GM18499 (cell line): ENCODE measurements at regions not wholly inside any gene's neighbourhood (a gene's known extent, or its start where the extent isn't known, plus 50 kb on each side); places are given as distances from the start of the nearest gene placed in this dataset.

Experiments
- ATAC-seq: cut with Tn5 transposase; IDR thresholded peaks from one replicate; pipeline ENCODE4 v1.9.1; 2021; ENCODE audit warnings: moderate number of reproducible peaks; ENCODE audit not compliant: insufficient read depth, unreplicated experiment

DNA sequence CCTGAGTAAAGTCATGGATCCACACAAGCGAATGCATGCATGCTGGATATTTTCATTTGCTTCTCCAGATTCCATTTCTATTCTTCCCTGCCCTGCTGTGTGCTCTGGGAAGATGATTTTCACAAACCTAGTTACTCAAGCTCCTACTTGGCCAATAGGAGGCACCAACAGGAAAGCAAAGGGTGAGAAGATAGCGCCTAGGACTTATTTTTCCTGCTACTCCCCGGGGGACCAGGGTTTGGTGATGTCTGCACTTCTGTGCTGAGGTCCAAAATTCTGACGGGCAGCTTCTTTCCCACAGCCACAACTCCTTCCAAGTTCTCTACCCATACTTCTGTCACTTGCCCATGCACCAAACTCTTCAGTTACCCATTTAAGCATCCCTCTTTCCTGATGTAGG lies 509.3 kb upstream of the TENM4 start:
- no peak for ATAC-seq

DNA sequence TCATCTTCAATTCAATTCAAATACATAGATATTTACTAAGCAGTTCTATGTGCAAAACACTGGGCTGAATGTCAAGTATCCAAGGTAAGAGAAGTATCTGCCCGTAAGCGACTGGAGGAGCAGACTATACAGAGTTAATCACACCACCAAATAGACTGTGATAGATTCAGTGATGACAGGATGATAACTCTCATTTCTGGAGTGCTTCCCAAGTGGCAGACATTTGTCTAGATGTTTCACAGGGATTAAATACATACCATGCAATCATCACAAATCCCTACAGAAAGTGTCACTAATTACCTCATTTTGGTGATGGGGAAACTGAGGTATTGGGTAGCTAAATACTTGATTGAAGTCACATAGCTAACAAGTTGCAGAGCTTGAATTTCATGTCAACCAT lies 508.7 kb upstream of the TENM4 start:
- no peak for ATAC-seq

DNA sequence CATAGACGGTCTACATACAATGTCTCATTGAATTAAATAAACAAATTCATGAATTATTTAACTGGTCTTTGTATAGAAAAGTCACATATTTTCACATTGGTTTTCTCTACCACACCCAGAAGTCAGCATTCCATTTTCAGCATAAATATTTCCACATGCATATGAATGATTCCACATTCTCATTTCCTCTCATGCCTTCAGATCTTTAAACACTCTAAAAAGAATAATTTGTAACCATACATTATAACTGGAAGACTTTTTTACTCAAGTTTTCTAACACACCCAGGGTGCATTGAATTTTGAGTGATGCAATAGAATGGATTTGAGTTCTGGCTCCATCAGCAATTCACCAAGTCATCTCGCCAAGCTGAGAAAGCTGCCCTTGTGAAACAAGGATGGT lies 501.8 kb upstream of the TENM4 start:
- no peak for ATAC-seq

DNA sequence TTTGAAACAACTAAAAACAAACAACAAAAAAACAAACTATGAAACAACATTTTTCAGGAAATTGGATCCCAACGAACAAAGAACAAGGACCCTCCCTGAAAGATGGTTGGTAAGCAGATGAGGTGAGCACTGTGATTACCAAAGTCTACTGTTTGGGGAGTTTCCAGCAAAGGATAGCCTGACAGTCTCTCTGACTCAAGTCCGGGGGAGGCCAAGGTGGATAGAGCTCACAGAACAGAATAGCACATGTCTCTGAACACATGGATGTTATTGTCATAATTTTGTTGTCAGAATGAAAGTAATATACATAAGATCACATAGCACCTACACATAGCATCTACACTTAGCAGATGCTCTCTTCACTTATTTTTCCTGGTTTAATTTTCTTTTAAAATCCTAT lies 501.3 kb upstream of the TENM4 start:
- no peak for ATAC-seq

DNA sequence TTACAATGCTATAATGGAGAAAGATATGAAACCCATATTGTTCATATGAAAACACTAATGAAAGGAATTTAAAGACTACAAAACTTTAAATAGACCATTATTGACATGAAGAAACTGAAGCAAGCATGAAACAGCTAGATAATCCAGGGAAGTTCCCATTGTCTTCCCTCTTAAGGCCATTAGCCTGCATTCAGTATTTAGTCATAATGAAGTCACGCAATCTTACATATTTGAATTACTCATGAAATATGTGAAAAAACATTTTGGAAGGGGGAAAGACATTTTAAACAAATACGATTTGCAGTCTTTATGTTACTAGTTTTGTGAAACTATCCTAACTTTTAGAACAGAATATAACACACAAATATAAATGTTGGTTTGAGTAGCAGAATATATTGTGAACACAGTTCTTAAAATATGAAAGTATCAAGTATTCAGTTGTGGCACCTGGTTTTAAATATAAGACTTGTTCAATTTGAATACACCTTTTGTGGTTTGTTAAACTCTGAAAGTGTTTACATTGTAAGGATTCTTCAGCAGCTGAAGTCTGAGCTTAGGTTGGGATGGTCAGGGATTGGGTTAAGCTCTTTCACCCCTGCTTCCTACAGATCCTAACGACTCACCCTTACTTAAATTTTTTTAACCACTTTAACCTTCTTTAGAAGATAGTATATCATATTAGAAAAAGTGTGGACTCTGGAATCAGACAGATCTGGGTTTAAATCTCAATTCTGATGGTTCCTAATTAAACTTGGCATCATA lies 500.3 kb upstream of the TENM4 start:
- no peak for ATAC-seq

DNA sequence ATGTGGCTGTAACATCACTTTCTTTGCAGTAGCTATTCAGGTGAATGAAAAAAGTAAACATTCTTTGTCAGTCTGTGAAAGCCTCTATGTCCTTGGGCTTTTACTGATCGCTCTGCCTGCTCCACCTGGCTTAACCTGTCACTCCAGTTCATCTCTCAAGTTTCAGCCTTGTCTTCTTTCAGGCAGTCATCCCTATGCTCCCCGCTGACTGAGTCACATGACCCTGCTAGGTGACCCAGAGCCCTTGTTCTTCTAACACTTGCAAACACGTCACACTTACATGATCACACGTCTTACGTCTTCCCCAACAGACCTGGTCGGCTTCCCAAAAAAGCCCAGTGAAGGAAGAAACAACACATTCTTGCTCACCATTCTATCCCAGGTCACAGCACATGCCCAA lies 499.3 kb upstream of the TENM4 start:
- ATAC-seq = no peak

DNA sequence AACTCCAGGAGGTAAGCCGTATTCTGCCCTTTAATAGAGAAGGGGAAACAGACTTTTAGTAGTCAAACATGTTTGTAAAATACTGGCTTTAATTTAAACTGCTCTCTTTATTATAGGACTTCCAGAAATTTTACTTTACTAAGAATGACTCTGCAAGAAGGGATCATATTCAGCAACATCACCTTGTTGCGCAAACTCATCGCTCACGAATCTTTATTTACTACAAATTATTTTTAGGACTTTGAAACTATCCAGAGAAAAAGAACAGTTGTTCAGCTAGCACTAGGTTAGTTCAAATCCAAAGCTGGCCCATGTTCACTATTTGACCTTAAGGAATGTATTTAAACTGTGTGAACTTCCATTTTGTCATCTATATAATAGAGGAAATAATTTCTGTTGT lies 498.3 kb upstream of the TENM4 start:
- ATAC-seq = no peak

DNA sequence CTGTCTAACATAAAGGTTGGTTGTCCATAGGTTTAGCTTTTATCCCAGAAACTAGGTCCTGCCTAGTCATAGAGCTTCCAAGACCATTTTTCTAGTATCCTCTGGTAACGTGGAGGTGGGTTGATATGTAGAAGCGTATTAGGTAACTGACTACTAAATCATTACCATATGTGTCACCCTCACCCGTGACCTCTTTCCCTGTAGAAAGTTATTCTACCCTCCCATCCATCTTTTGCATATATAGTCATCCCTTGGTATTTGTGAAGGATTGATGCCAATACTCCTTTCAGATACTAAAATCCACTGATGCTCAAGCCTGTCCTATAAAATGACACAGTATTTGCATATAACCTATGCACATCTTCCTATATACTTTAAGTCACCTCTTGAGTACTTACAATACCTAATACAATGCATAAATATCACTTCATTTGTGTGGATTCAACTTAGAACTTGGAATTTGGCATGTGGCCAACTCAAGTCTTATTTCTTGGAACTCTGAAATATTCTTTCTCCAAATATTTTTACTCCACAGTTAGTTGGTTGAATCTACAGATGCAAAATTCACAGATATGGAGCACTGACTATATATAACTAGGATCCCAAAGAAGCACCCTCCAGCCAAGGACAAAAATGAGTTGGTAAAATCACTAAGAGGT lies 497.0 kb upstream of the TENM4 start:
- ATAC-seq = no peak

DNA sequence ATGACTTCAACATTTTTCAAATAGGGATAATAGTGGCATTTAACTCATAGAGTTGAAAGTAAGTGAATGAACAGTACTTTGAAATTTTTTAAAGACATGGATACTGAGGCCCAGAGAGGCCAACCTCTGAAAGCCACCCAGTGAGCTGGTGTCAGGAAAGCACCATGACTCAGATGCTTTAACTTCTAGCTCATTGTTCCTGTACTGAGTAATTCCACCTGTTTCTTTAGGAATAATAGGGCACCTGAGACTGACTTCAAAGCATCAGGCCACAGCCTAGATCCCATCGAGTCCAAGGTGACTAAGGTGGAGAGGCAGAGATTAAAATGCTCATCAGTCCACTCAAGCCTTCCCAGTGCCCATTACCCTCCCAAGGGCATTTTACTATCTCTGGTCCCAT lies 491.8 kb upstream of the TENM4 start:
- ATAC-seq = no peak

DNA sequence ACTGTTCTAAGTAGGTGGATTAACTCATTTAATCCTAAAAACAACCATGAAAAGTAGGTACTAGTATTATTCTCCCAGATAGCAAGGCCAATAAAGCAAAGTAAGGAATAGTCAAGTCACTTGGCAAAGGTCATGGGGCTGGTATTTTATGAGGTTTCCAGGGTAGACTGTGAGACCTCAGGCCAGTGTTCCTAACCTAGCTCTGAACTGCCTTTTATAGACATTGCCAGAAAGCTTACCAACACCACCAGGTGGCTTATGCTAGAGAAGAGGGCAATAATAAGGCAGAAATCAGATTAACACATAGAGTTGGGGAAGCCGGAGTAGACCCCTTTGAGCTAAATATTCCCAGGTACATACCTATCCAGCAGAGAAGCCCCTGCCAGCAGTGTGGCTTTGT lies 490.9 kb upstream of the TENM4 start:
- no peak for ATAC-seq

DNA sequence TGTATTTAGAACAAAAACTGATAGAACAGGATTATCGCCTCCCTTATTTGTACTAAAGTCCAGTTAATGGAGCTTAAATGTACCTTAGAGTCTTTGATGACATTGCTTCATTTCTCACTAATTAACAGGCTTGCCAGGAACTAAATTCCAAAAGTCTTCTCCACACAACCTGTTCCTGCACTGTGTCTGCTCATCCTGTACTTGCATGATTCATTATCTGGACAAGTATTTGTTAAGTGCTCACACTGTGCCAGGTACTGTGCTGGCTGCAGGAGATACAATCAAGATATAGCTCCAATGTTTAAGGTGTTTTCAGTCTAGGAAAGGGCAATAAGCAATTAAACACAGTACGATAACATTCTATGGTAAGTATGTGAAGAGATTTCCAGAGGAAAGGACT lies 485.9 kb upstream of the TENM4 start:
- ATAC-seq = no peak

DNA sequence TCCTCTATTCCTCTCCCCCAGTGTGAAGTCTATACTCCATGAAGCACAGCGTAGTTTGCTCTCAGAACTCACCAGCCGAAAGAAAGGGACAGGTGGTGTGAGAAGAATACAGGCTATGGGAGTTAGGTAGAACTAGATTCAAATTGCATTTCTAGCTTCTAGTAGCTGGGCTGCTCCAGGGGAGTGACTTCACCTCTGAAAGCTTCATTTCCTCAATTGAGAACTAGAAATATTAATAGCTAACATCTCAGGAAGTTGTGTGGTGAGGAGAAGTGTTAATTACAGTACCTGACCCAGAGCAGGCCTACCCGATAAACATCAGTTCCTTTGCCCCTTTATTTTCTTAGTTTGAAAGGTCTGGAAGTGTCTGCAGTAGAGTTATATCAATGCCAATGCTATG lies 484.7 kb upstream of the TENM4 start:
- no peak for ATAC-seq

DNA sequence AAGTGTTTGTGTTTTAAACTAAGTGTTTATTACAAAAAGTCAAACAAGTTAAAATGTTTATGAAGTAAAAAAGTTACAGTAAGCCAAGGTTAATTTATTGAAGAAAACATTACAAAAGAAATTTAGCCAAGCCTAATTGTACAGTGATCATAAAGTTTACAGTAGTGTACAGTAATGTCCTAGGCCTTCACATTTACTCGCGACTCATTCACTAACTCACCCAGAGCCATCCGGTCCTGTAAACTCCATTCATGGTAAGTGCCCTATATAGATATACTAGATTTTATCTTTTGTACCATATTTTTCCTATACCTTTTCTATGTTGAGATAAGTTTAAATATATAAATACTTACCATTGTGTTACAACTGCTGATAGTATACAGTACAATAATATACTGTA lies 481.8 kb upstream of the TENM4 start:
- ATAC-seq = no peak

DNA sequence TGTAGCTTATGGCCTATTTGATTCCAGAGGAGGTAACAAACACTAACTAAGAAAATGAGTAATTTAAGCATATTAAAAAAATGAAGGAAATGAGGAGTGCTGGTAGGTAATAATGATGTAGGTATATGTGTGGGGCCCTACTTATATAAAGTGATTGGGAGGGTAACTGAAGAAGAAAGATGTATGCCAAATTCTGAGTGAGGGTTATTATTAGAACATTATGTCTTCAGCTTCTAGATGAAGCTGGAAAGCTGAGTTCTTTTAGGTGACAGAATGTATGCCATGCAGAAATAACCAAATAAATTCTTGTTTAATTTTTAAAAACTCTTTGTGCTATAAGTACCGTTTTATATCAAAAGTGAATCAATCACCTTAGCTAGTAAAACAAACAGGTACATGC lies 479.6 kb upstream of the TENM4 start:
- no peak for ATAC-seq

DNA sequence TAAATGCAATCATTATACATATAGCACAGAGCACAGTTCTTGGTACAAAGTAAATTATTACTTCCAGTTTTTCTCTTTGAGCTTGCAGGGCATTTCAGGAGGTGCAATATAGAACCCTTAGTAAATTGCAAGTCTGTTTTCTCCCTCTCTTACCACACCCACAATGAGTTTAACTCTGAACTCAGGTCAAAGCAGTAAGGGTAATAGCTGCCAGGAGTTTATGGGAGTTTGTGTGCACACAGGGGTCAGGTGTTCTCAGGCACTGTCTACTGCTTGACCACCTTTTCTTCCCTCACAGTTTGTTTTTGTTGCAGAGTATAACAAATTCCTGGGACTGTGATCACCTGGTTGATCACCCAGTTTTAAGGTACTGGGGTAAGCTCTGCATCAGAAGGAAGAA lies 478.5 kb upstream of the TENM4 start:
- no peak for ATAC-seq

DNA sequence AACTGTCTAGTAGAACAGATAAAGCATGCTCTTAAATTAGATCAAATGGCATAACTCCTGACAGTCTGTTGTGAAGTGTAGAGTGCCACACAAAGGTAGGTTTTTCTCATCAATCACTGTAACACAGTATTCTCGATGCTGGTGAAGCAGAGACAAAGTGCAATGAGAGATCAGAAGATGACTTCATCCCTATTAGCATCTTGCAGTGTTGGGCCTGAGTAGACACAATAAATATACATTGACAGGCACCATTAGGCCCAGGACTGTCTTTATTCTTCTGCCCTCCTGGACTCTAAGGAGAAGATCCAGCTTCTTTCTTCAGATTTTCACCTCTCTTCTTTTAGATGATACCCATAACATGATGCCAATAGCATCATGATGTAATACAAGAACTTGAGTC lies 478.0 kb upstream of the TENM4 start:
- no peak for ATAC-seq

DNA sequence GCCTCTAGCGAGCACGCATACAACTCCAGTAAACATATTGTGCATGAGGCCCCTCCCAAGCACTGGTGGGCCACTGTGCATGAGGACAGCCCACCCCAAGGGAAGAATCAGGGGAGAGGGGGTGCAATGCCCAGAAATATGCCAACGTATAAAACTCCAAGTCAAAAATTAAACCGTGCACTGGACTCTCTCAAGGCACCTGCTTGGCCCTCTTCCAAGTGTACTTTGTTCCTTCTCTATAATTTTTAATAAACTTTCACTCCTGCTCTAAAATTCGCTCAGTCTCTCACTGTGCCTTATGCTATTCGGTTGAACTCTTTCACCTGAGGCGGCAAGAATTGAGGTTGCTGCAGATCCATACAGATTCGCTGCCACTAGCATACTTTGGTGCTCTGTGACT lies 465.3 kb upstream of the TENM4 start:
- no peak for ATAC-seq

DNA sequence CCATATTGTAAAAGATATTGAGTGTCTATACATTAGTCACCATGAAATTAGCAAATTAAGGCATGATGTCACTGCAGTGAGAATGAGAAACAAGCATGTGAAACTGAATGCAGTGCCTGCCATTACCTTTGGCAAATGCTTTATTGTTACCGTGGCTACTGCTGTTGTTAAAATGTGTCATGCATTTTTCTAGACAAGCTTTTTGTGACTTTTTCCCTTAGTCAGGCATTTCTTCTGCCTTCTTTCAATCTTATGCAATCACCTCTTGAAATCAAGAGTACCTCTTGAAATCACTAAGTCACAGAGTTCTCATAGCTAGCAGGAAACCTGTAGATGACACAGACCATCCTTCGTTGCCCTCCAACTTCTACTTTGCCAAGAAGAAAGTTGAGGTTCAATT lies 461.7 kb upstream of the TENM4 start:
- ATAC-seq = no peak

DNA sequence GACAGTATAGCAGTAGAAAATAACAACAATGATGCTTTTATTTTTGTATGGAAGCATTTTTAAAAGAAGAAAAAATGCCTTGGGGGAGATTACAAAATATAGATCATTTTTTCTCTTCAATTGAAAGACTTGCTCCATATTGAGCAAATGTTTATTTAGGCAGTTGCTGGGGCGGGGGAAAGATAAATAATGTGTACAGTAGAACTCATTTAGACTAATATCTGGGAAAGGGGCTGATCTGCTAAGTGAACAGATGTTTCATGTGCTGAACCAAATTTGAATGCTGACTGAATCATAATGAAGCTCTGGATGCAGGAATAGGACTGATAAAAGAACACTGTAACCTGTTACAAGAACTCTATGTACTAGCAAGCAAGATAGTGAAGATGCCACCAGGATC lies 457.1 kb upstream of the TENM4 start:
- no peak for ATAC-seq

DNA sequence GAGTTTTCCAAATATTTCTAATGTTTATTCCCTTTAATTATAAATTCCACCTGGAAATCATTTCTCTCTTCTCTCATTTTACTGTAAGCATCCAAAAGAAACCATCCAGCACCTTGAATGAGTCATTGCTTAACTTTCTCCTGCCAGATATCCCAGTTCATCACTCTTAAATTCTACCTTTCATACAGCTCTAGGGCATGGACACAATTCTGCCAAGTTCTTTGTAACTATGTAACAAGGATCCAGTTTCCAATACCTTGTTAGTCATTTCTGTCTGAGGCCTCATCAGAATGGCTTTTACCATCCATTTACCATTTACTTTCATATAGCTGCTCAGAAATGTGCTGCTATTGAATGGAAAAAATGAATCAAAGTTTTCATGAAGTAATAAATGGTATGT lies 455.4 kb upstream of the TENM4 start:
- no peak for ATAC-seq

DNA sequence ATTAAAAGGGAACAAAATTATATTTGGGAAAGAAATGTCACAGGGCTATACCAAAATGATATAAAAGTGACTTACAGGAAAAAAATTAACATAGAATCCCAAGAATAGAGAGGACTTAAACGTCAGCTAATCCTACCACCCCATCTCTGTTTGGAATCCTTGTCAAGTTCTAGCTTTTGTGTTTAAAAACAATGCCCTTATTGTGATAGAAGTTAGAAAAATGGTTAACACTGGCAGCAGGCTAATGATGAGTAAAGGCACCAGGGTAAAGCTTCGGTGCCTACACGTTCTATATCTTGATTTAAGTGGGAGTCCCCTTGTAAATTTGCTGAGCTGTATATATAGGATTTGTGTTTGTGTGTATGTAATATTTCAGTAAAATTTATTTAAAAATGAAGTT lies 453.3 kb upstream of the TENM4 start:
- ATAC-seq = no peak

DNA sequence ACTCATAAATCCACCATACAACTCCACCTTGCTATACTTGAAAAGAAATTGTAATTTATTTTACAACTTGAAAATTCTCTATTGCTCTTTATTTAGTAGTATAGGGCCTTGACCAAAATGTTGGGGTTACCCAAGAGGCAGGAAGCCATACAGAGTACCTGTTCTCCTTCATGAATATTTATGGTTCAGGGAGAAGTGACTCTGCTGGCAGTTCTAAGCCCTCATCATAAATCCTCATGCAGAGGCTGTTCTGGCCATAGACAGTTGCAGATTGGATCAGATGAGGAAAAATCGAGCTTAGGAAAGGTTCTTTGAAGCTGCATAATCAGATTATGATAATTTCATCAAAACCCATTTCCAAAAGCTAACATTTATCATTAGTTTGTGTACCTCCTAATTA lies 449.4 kb upstream of the TENM4 start:
- ATAC-seq = no peak
